ELR (cell line): ENCODE measurements at regions not wholly inside any gene's neighbourhood (a gene's known extent, or its start where the extent isn't known, plus 50 kb on each side); places are given as distances from the start of the nearest gene placed in this dataset.
"Not testable (repeated sequence)": the region's sequence is repeated elsewhere in the genome, so short reads cannot be mapped to it uniquely, and the experiment has no call there.

Experiments
- DNase-seq: peaks from one replicate; pipeline ENCODE4 v3.0.0-alpha.2; 2015; ENCODE audit warnings: low read depth

- no peak for DNase-seq
Observed at GRCh38 chr4:184335520-184335919, 117.8 kb upstream of the ENPP6 start.

- DNase-seq: not testable (repeated sequence)
Observed at GRCh38 chr4:184333446-184333845, 115.8 kb upstream of the ENPP6 start.

GRCh38 chr4:184331268-184331995 is 113.8 kb upstream of the ENPP6 start:
- DNase-seq: no peak

GRCh38 chr4:184330517-184331094 is 112.9 kb upstream of the ENPP6 start:
- not testable (repeated sequence) for DNase-seq

- no peak for DNase-seq
Observed at GRCh38 chr4:184329659-184330400, 112.2 kb upstream of the ENPP6 start.

GRCh38 chr4:184329235-184329634 is 111.6 kb upstream of the ENPP6 start:
- no peak for DNase-seq

- peak; percentile 17 for DNase-seq
Observed at GRCh38 chr4:184328022-184328736, 110.5 kb upstream of the ENPP6 start.

GRCh38 chr4:184324939-184325477 is 107.3 kb upstream of the ENPP6 start:
- DNase-seq: no peak

GRCh38 chr4:184322328-184323025 is 104.8 kb upstream of the ENPP6 start:
- peak; percentile 6 for DNase-seq

GRCh38 chr4:184320631-184321030 is 103.0 kb upstream of the ENPP6 start:
- DNase-seq: no peak

GRCh38 chr4:184318852-184319251 is 101.2 kb upstream of the ENPP6 start:
- DNase-seq: no peak

- no peak for DNase-seq
Observed at GRCh38 chr4:184317234-184317918, 99.7 kb upstream of the ENPP6 start.

- no peak for DNase-seq
Observed at GRCh38 chr4:184316821-184317220, 99.1 kb upstream of the ENPP6 start.

- no peak for DNase-seq
Observed at GRCh38 chr4:184315675-184316359, 98.1 kb upstream of the ENPP6 start.

- DNase-seq: no peak
Observed at GRCh38 chr4:184313702-184314659, 96.3 kb upstream of the ENPP6 start.

- no peak for DNase-seq
Observed at GRCh38 chr4:184313058-184313581, 95.4 kb upstream of the ENPP6 start.

- DNase-seq: no peak
Observed at GRCh38 chr4:184312126-184312525, 94.5 kb upstream of the ENPP6 start.

- no peak for DNase-seq
Observed at GRCh38 chr4:184310881-184311709, 93.4 kb upstream of the ENPP6 start.
